ENCODE measurements at regions not wholly inside any gene's neighbourhood (a gene's known extent, or its start where the extent isn't known, plus 50 kb on each side); places are given as distances from the start of the nearest gene placed in this dataset.

DNA sequence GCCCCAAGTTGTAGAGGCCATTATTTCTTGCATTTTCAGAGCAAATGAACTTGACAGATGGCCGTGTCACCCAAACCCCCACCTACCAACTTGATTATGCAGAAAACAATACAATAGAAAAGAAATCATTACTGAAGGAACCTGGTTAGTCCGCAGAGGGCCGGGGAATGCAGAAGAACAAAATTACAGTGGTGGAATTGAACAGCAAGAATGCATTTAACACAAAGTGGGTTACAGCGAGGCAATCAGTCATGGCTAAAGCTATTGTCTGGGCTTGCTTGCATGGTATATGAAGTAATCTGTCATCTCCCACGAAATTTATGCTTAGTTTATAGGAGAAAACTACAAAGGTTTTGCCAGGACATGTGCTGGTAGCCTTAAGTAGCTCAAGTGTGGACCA, 238.3 kb upstream of the IRX1 start:
- Histone ChIP-seq H3K4me3 (ENCODE audit: control insufficient read depth in 1 of 7, extremely low read depth in 1 of 7, insufficient read depth in 4 of 7, low read depth in 2 of 7, low read length in 6 of 7) (no peak overlapping the region), H3K27me3 (replicated peaks in 2 of 5; ENCODE audit: control insufficient read depth in 4 of 5, insufficient read depth in 5 of 5, low read length in 4 of 5) (no peaks in the 10 kb centered on the region), H3K27ac (ENCODE audit: insufficient read depth in 1 of 2, low read depth in 1 of 2, low read length in 2 of 2, poor library complexity in 1 of 2, severe bottlenecking in 2 of 2) (no peak overlapping the region), H3K4me1 (ENCODE audit: control extremely low read depth in 1 of 4, control insufficient read depth in 4 of 4, insufficient read depth in 4 of 4, low read length in 3 of 4) (no peaks in the 10 kb centered on the region), H3K9me3 (ENCODE audit: control extremely low read depth in 1 of 5, control insufficient read depth in 4 of 5, insufficient read depth in 2 of 5, low read depth in 1 of 5, low read length in 4 of 5) (no peaks in the 10 kb centered on the region), H3K36me3 (ENCODE audit: control insufficient read depth in 4 of 4, insufficient read depth in 4 of 4, low read length in 3 of 4) (no peaks in the 10 kb centered on the region)
- ChIA-PET CTCF (no interaction called here), POLR2A (no interaction called here)
- 77% methylated on average over 3 of the region's 5 CpGs for WGBS (ENCODE audit: insufficient coverage)
- no peak for DNase-seq

DNA sequence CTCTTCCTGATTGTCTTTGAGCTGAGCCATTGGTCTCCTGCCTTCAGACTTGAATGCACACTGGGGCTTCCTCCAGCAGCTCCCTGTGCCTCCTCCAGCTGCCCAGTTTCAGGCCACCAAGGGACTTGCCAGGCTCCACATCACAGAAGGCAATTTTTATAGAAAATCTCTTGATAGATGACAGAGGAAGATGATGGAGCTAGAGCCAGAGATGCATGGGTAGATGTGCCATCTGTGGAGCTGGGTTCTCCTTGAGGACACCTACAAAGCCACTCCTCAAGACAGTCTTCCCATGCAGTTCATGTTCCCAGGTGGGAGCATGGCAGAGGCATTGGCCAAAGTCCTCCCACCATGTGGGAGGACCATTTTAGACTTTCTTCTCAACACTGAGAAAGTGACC, 239.6 kb upstream of the IRX1 start:
- no peaks in the 10 kb centered on the region for H3K27me3 ChIP-seq (replicated peaks in 2 of 5; ENCODE audit: control insufficient read depth in 4 of 5, insufficient read depth in 5 of 5, low read length in 4 of 5)
- POLR2A ChIA-PET, result no interaction called here
- H3K4me3 ChIP-seq (ENCODE audit: control insufficient read depth in 1 of 7, extremely low read depth in 1 of 7, insufficient read depth in 4 of 7, low read depth in 2 of 7, low read length in 6 of 7), result no peak overlapping the region
- no peaks in the 10 kb centered on the region for H3K36me3 ChIP-seq (ENCODE audit: control insufficient read depth in 4 of 4, insufficient read depth in 4 of 4, low read length in 3 of 4)
- CTCF ChIA-PET, result no interaction called here
- H3K9me3 ChIP-seq (ENCODE audit: control extremely low read depth in 1 of 5, control insufficient read depth in 4 of 5, insufficient read depth in 2 of 5, low read depth in 1 of 5, low read length in 4 of 5), result no peaks in the 10 kb centered on the region
- DNase-seq, result no peak
- no peaks in the 10 kb centered on the region for H3K4me1 ChIP-seq (ENCODE audit: control extremely low read depth in 1 of 4, control insufficient read depth in 4 of 4, insufficient read depth in 4 of 4, low read length in 3 of 4)
- no peak overlapping the region for H3K27ac ChIP-seq (ENCODE audit: insufficient read depth in 1 of 2, low read depth in 1 of 2, low read length in 2 of 2, poor library complexity in 1 of 2, severe bottlenecking in 2 of 2)

DNA sequence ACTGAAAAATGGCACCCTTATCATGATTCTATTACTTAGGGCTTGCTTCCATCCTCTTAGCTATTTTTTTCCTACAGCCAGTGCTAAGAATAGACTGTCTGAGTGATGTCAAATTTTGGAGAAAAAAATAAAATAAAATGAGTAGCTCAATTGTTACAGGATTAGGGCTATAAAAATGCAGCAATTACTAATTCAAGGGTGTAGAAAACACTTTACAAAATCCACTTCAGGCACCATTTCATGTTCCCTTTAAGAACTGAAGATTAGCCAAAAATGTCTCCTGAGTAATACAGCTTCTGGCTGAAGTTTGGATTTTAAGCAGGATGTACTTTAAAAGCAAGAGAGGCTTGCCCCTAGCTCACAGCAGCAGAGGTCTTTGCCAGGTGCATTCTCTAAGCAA, 240.5 kb upstream of the IRX1 start:
- Histone ChIP-seq H3K9me3 (ENCODE audit: control extremely low read depth in 1 of 5, control insufficient read depth in 4 of 5, insufficient read depth in 2 of 5, low read depth in 1 of 5, low read length in 4 of 5) (no peaks in the 10 kb centered on the region), H3K27me3 (replicated peaks in 2 of 5; ENCODE audit: control insufficient read depth in 4 of 5, insufficient read depth in 5 of 5, low read length in 4 of 5) (no peaks in the 10 kb centered on the region), H3K36me3 (ENCODE audit: control insufficient read depth in 4 of 4, insufficient read depth in 4 of 4, low read length in 3 of 4) (no peaks in the 10 kb centered on the region), H3K4me3 (ENCODE audit: control insufficient read depth in 1 of 7, extremely low read depth in 1 of 7, insufficient read depth in 4 of 7, low read depth in 2 of 7, low read length in 6 of 7) (no peak overlapping the region), H3K27ac (ENCODE audit: insufficient read depth in 1 of 2, low read depth in 1 of 2, low read length in 2 of 2, poor library complexity in 1 of 2, severe bottlenecking in 2 of 2) (no peak overlapping the region), H3K4me1 (ENCODE audit: control extremely low read depth in 1 of 4, control insufficient read depth in 4 of 4, insufficient read depth in 4 of 4, low read length in 3 of 4) (no peaks in the 10 kb centered on the region)
- POLR2A ChIA-PET, result no interaction called here
- no peak for DNase-seq
- CTCF ChIA-PET, result no interaction called here

DNA sequence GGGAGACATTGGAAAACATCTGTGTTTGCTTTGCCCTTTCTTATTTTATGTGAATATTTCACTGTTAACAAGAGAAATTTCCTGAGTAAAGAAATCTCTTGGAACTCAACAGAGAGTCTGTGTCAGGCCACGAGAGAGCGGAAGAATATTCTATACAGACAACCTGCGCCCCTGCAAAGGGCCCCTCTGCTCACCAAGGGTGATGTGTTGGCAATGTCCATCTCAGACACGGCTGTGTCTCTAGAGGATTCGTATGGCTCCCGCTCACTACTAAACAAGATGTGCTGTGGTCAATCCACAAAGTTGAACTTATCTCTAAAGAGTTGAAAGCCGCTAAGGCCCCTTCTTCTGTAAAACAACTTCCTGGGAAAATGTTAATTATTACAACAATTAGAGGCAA, 241.0 kb upstream of the IRX1 start:
- Histone ChIP-seq H3K36me3 (ENCODE audit: control insufficient read depth in 4 of 4, insufficient read depth in 4 of 4, low read length in 3 of 4) (no peaks in the 10 kb centered on the region), H3K4me1 (ENCODE audit: control extremely low read depth in 1 of 4, control insufficient read depth in 4 of 4, insufficient read depth in 4 of 4, low read length in 3 of 4) (no peaks in the 10 kb centered on the region), H3K4me3 (ENCODE audit: control insufficient read depth in 1 of 7, extremely low read depth in 1 of 7, insufficient read depth in 4 of 7, low read depth in 2 of 7, low read length in 6 of 7) (no peak overlapping the region), H3K27ac (ENCODE audit: insufficient read depth in 1 of 2, low read depth in 1 of 2, low read length in 2 of 2, poor library complexity in 1 of 2, severe bottlenecking in 2 of 2) (no peak overlapping the region), H3K9me3 (ENCODE audit: control extremely low read depth in 1 of 5, control insufficient read depth in 4 of 5, insufficient read depth in 2 of 5, low read depth in 1 of 5, low read length in 4 of 5) (no peaks in the 10 kb centered on the region), H3K27me3 (replicated peaks in 2 of 5; ENCODE audit: control insufficient read depth in 4 of 5, insufficient read depth in 5 of 5, low read length in 4 of 5) (no peaks in the 10 kb centered on the region)
- CTCF ChIA-PET, result no interaction called here
- 96% methylated on average over 6 of the region's 7 CpGs for WGBS (ENCODE audit: insufficient coverage)
- no peak for DNase-seq
- POLR2A ChIA-PET, result no interaction called here

DNA sequence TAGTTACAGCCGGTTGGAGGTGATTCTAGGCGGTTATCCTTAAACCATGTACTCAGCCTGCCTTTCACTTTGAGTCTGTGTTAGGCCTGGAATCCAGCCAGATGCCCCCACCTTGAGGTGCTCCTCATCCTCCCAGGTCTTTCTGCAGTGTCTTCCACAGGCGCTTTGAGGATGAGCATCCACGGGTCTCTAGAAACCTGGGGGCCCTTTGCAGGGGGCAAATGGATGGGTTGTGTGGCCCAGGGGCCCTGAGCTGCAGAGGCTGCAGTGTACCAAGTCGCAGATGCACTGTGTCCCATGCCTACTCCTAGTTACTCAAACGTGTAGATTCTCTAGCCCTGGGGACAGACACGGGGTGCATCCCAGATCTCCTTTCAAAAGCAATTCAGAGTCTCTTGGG, 242.1 kb upstream of the IRX1 start:
- no peak overlapping the region for H3K27ac ChIP-seq (ENCODE audit: insufficient read depth in 1 of 2, low read depth in 1 of 2, low read length in 2 of 2, poor library complexity in 1 of 2, severe bottlenecking in 2 of 2)
- no peaks in the 10 kb centered on the region for H3K36me3 ChIP-seq (ENCODE audit: control insufficient read depth in 4 of 4, insufficient read depth in 4 of 4, low read length in 3 of 4)
- peaks cover 0 to 3% (median 0%) of the 10 kb centered on the region in 5 experiments for H3K9me3 ChIP-seq (ENCODE audit: control extremely low read depth in 1 of 5, control insufficient read depth in 4 of 5, insufficient read depth in 2 of 5, low read depth in 1 of 5, low read length in 4 of 5)
- POLR2A ChIA-PET, result no interaction called here
- H3K27me3 ChIP-seq (replicated peaks in 2 of 5; ENCODE audit: control insufficient read depth in 4 of 5, insufficient read depth in 5 of 5, low read length in 4 of 5), result no peaks in the 10 kb centered on the region
- no peak for DNase-seq
- H3K4me3 ChIP-seq (ENCODE audit: control insufficient read depth in 1 of 7, extremely low read depth in 1 of 7, insufficient read depth in 4 of 7, low read depth in 2 of 7, low read length in 6 of 7), result no peak overlapping the region
- H3K4me1 ChIP-seq (ENCODE audit: control extremely low read depth in 1 of 4, control insufficient read depth in 4 of 4, insufficient read depth in 4 of 4, low read length in 3 of 4), result no peaks in the 10 kb centered on the region
- WGBS (ENCODE audit: insufficient coverage), result 83% methylated on average over 6 of the region's 7 CpGs
- CTCF ChIA-PET, result no interaction called here

DNA sequence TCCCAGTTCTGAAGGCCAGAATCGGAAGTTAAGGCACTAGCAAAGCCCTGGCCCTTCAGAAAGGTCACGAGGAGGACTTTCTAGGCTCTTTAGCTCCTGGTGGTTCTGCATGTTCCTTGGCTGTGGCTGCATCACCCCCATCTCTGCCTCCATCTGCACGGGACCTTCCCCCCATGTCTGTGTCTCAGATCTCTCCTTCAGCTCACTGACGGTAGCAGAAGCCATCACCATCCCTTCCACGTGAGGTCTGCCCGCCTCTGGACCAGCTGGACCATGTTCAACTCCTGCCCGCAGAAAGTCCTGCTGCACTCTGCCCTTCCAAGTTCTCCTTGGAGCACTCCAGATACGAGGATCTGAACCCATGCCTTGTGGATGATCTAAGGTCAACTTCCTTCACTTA, 242.9 kb upstream of the IRX1 start:
- 96% methylated on average over 7 of the region's 8 CpGs for WGBS (ENCODE audit: insufficient coverage)
- Histone ChIP-seq H3K36me3 (ENCODE audit: control insufficient read depth in 4 of 4, insufficient read depth in 4 of 4, low read length in 3 of 4) (no peaks in the 10 kb centered on the region), H3K4me3 (ENCODE audit: control insufficient read depth in 1 of 7, extremely low read depth in 1 of 7, insufficient read depth in 4 of 7, low read depth in 2 of 7, low read length in 6 of 7) (no peak overlapping the region), H3K9me3 (ENCODE audit: control extremely low read depth in 1 of 5, control insufficient read depth in 4 of 5, insufficient read depth in 2 of 5, low read depth in 1 of 5, low read length in 4 of 5) (peaks cover 0 to 3% (median 0%) of the 10 kb centered on the region in 5 experiments), H3K27ac (ENCODE audit: insufficient read depth in 1 of 2, low read depth in 1 of 2, low read length in 2 of 2, poor library complexity in 1 of 2, severe bottlenecking in 2 of 2) (no peak overlapping the region), H3K4me1 (ENCODE audit: control extremely low read depth in 1 of 4, control insufficient read depth in 4 of 4, insufficient read depth in 4 of 4, low read length in 3 of 4) (no peaks in the 10 kb centered on the region), H3K27me3 (replicated peaks in 2 of 5; ENCODE audit: control insufficient read depth in 4 of 5, insufficient read depth in 5 of 5, low read length in 4 of 5) (no peaks in the 10 kb centered on the region)
- ChIA-PET POLR2A (no interaction called here), CTCF (no interaction called here)
- no peak for DNase-seq

DNA sequence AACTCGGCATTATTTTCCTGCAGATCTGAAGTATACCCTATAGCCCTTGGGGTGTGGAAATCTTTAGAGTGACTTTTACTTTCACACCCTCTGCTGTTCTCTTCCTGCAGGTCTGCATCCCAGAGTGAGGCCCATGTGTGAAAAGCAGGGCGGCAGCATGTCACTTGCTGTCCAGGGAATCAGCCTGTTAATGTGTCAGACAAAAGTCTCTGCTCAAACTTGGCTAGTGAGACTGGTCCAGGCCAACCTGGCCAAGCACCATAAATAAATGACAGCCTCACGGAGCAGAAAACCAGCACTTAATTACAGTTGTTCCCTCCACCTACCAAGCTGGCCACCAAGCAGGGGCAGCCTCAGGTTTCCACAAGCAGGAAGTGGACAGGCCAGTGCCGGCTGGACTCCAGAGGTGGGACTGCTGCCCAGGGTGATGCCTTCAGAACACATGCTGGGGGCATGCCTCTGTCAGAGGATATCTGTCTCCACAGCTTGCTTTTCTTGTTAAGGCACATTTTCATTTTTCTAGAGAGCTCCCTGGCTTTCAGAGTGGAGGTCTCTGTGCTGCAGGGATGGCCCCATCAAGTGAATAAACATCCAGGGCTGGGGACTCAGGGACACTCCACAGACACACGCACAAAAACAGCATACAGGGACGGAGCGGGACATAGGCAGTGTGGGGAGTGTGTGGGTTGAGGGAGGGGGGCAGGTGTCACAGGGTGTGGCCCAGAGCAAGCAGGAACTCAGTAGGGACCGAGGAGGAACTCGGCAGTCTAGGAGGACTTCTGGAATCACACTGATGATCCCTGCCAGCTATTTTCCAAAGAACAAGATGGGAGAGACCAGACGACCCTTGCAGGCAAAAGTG, 243.8 kb upstream of the IRX1 start:
- ChIA-PET CTCF (no interaction called here), POLR2A (no interaction called here)
- Histone ChIP-seq H3K4me3 (ENCODE audit: control insufficient read depth in 1 of 7, extremely low read depth in 1 of 7, insufficient read depth in 4 of 7, low read depth in 2 of 7, low read length in 6 of 7) (no peak overlapping the region), H3K9me3 (ENCODE audit: control extremely low read depth in 1 of 5, control insufficient read depth in 4 of 5, insufficient read depth in 2 of 5, low read depth in 1 of 5, low read length in 4 of 5) (peaks cover 0 to 3% (median 0%) of the 10 kb centered on the region in 5 experiments), H3K27ac (ENCODE audit: insufficient read depth in 1 of 2, low read depth in 1 of 2, low read length in 2 of 2, poor library complexity in 1 of 2, severe bottlenecking in 2 of 2) (no peak overlapping the region), H3K27me3 (replicated peaks in 2 of 5; ENCODE audit: control insufficient read depth in 4 of 5, insufficient read depth in 5 of 5, low read length in 4 of 5) (no peaks in the 10 kb centered on the region), H3K4me1 (ENCODE audit: control extremely low read depth in 1 of 4, control insufficient read depth in 4 of 4, insufficient read depth in 4 of 4, low read length in 3 of 4) (no peaks in the 10 kb centered on the region), H3K36me3 (ENCODE audit: control insufficient read depth in 4 of 4, insufficient read depth in 4 of 4, low read length in 3 of 4) (no peaks in the 10 kb centered on the region)
- no peak for DNase-seq
- 85% methylated on average over 10 of the region's 10 CpGs for WGBS (ENCODE audit: insufficient coverage)
